ENCODE measurements at regions not wholly inside any gene's neighbourhood (a gene's known extent, or its start where the extent isn't known, plus 50 kb on each side); places are given as distances from the start of the nearest gene placed in this dataset.

DNA sequence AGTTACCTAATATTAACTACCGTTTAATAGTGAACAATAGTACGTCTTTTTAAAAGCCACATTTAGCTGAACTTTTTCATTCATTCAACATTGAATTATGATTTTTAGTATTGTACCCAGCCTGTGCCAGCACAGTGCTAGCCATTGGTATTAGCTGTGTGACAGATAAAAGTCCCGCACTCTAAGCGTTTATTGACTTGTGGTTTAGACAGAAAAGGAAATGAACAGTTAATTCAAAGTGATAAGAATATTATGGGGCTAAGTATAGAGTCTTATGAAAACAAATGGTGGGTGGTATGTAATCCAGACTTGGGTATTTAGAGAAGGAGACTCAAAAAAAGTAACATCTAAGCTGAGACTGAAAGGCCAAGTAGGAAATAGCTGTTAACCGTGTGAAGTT is 202.3 kb downstream of the RPS12 start:
- TF ChIP-seq EZH2phosphoT487 (IDR thresholded peaks at IDR 0.05; ENCODE audit: borderline replicate concordance, low read length) (no peak), EZH2 (IDR thresholded peaks at IDR 0.05; ENCODE audit: low read length, unreplicated experiment) (no peak)
- TF ChIP-seq, protein P1, sequence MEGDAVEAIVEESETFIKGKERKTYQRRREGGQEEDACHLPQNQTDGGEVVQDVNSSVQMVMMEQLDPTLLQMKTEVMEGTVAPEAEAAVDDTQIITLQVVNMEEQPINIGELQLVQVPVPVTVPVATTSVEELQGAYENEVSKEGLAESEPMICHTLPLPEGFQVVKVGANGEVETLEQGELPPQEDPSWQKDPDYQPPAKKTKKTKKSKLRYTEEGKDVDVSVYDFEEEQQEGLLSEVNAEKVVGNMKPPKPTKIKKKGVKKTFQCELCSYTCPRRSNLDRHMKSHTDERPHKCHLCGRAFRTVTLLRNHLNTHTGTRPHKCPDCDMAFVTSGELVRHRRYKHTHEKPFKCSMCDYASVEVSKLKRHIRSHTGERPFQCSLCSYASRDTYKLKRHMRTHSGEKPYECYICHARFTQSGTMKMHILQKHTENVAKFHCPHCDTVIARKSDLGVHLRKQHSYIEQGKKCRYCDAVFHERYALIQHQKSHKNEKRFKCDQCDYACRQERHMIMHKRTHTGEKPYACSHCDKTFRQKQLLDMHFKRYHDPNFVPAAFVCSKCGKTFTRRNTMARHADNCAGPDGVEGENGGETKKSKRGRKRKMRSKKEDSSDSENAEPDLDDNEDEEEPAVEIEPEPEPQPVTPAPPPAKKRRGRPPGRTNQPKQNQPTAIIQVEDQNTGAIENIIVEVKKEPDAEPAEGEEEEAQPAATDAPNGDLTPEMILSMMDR (conservative IDR thresholded peaks at IDR 0.05; ENCODE audit: low read depth, low read length): no peak
- Histone ChIP-seq H3K27me3 (ENCODE audit: low read length) (no peaks in the 10 kb centered on the region), H3K9me2 (replicated peaks; ENCODE audit: low read length) (no peaks in the 10 kb centered on the region), H3K27ac (ENCODE audit: low read length) (no peak overlapping the region), H3K9me3 (ENCODE audit: low read length) (no peaks in the 10 kb centered on the region), H3F3A (ENCODE audit: low read length, unreplicated experiment) (no peaks in the 10 kb centered on the region), H3K36me3 (ENCODE audit: low read depth, low read length) (no peaks in the 10 kb centered on the region), H3K4me2 (ENCODE audit: low read length) (no peak overlapping the region), H4K20me1 (ENCODE audit: low read length) (no peaks in the 10 kb centered on the region), H3K9ac (ENCODE audit: low read length) (no peak overlapping the region), H3K4me1 (ENCODE audit: insufficient read depth, low read length) (no peaks in the 10 kb centered on the region), H3K79me2 (ENCODE audit: low read length) (no peaks in the 10 kb centered on the region), H2AFZ (ENCODE audit: low read length) (no peak overlapping the region), H3K4me3 (ENCODE audit: low read length) (no peak overlapping the region)
- ATAC-seq: no peak
- intact Hi-C loops (cut with micrococcal nuclease): no loop called here
- ChIA-PET POLR2A (ENCODE audit: unreplicated experiment) (no interaction called here), CTCF (no interaction called here)
- BruUV-seq (replicated peaks): no TSS peak
- no peak for DNase-seq

DNA sequence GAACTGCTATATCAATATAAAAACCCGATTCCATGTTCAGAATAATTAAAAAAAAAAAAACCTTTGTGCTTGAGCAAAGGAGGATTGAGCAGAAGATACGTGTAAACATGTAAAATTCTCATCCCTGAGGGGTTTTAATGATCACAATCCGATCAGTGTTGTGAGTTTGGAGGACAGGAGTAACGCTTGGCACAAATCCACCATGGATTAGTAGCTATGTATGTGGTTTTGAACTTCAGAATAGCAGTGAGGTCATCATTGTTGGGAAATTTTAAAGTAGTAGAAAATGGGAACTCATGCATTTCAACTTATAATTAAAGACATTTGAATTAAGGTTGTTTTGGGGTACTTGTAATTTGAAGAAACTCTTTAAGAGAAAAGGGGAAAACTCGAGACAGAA is 203.2 kb downstream of the RPS12 start:
- Histone ChIP-seq H3K79me2 (ENCODE audit: low read length) (no peaks in the 10 kb centered on the region), H4K20me1 (ENCODE audit: low read length) (no peaks in the 10 kb centered on the region), H3K4me3 (ENCODE audit: low read length) (no peak overlapping the region), H3K9ac (ENCODE audit: low read length) (no peak overlapping the region), H3K4me1 (ENCODE audit: insufficient read depth, low read length) (no peaks in the 10 kb centered on the region), H3K27me3 (ENCODE audit: low read length) (no peaks in the 10 kb centered on the region), H3K9me2 (replicated peaks; ENCODE audit: low read length) (no peaks in the 10 kb centered on the region), H3F3A (ENCODE audit: low read length, unreplicated experiment) (no peaks in the 10 kb centered on the region), H3K4me2 (ENCODE audit: low read length) (no peak overlapping the region), H3K36me3 (ENCODE audit: low read depth, low read length) (no peaks in the 10 kb centered on the region), H3K27ac (ENCODE audit: low read length) (no peak overlapping the region), H3K9me3 (ENCODE audit: low read length) (no peaks in the 10 kb centered on the region), H2AFZ (ENCODE audit: low read length) (no peak overlapping the region)
- DNase-seq (no peak), ATAC-seq (no peak)
- intact Hi-C loops (cut with micrococcal nuclease): no loop called here
- no TSS peak for BruUV-seq (replicated peaks)
- POLR2A ChIA-PET (ENCODE audit: unreplicated experiment): no interaction called here
- CTCF ChIA-PET: no interaction called here
- TF ChIP-seq EZH2 (IDR thresholded peaks at IDR 0.05; ENCODE audit: low read length, unreplicated experiment) (no peak), EZH2phosphoT487 (IDR thresholded peaks at IDR 0.05; ENCODE audit: borderline replicate concordance, low read length) (no peak)
- TF ChIP-seq, protein P1 (conservative IDR thresholded peaks at IDR 0.05; ENCODE audit: low read depth, low read length): no peak

DNA sequence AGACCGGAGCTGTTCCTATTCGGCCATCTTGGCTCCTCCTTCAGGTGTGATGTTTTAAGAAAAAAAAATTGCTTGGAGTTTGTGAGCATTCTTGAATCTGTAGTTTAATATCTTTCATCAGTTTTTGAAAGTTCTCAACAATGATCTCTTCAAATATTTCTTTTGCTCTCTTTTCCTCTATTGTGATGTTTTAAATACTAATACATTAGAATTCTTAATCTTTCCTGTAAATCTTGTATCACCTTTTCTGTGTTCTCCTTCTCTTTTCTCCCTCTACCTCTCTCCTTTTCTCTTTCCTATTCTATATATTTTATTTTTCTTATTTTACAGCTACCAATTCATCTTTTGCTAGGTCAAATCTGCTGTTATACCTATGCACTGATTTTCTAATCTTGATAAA is 212.3 kb downstream of the RPS12 start:
- H3K4me3 ChIP-seq (ENCODE audit: low read length): no peak overlapping the region

More for the DNA sequence above, 212.3 kb downstream of the RPS12 start:
- Histone ChIP-seq H3K9me2 (replicated peaks; ENCODE audit: low read length) (no peaks in the 10 kb centered on the region), H3K9ac (ENCODE audit: low read length) (no peak overlapping the region), H3K9me3 (ENCODE audit: low read length) (no peaks in the 10 kb centered on the region), H3K4me2 (ENCODE audit: low read length) (no peak overlapping the region), H2AFZ (ENCODE audit: low read length) (no peak overlapping the region), H3F3A (ENCODE audit: low read length, unreplicated experiment) (no peaks in the 10 kb centered on the region), H3K27me3 (ENCODE audit: low read length) (no peaks in the 10 kb centered on the region), H4K20me1 (ENCODE audit: low read length) (no peaks in the 10 kb centered on the region), H3K79me2 (ENCODE audit: low read length) (no peaks in the 10 kb centered on the region), H3K27ac (ENCODE audit: low read length) (no peak overlapping the region), H3K4me1 (ENCODE audit: insufficient read depth, low read length) (no peaks in the 10 kb centered on the region), H3K36me3 (ENCODE audit: low read depth, low read length) (no peaks in the 10 kb centered on the region)
- no peak for TF ChIP-seq EZH2 (IDR thresholded peaks at IDR 0.05; ENCODE audit: low read length, unreplicated experiment)
- no peak for TF ChIP-seq EZH2phosphoT487 (IDR thresholded peaks at IDR 0.05; ENCODE audit: borderline replicate concordance, low read length)
- TF ChIP-seq, protein P1 (conservative IDR thresholded peaks at IDR 0.05; ENCODE audit: low read depth, low read length): no peak
- intact Hi-C loops (cut with micrococcal nuclease): no loop called here
- DNase-seq (no peak), ATAC-seq (no peak)
- CTCF ChIA-PET: no interaction called here
- no TSS peak for BruUV-seq (replicated peaks)
- POLR2A ChIA-PET (ENCODE audit: unreplicated experiment): no interaction called here
